A549 (cell line): ENCODE measurements at regions not wholly inside any gene's neighbourhood (a gene's known extent, or its start where the extent isn't known, plus 50 kb on each side); places are given as distances from the start of the nearest gene placed in this dataset.

Experiments
- ATAC-seq, 2 experiments: fragments of 200-7000 bp in 1 of 2; fragments of >200 bp in 1 of 2; cut with Nextera tagmentation in 1 of 2; cut with Tn5 transposase in 1 of 2; 3 replicates each; pipeline versions ENCODE4 v1.8.0 to v1.9.1; 2018 to 2020; ENCODE audit warnings: mild to moderate bottlenecking in 1 of 2, moderate library complexity in 1 of 2
- CTCF ChIA-PET: fragments of 300-600 bp; sonication (Branson Sonifier 250); formaldehyde crosslinking; extraction: SDS; loops from one replicate; lab custom pipeline; 2021; ENCODE audit warnings: antibody characterized with exemption, inconsistent platforms; lab: Yijun Ruan, JAX
- POLR2A ChIA-PET: fragments of 350-600 bp; formaldehyde crosslinking; extraction: SDS; loops from one replicate; lab custom pipeline; 2021; ENCODE audit warnings: antibody characterized with exemption, inconsistent platforms; lab: Yijun Ruan, JAX
- DNase-seq, 2 experiments: peaks; one replicate each; pipeline versions ENCODE4 v3.0.0 to v3.0.0-alpha.2; 2011 to 2016; ENCODE audit warnings: low read depth in 1 of 2, low spot score in 1 of 2
- FAIRE-seq: peaks from 2 replicates; lab custom pipeline; 2011; peaks lifted over from hg19 to GRCh38; lab: Jason Lieb, UNC
- H3K27ac ChIP-seq, 2 experiments: fragments of >200 bp; sonication (Bioruptor Twin); formaldehyde crosslinking; 3 replicates each; pipeline ENCODE4 v1.5.1; 2016 to 2017
- H3K4me1 ChIP-seq: fragments of >200 bp; sonication (Bioruptor Twin); formaldehyde crosslinking; 3 replicates; pipeline ENCODE4 v1.6.1; 2016
- H3K4me2 ChIP-seq: fragments of >200 bp; sonication (Bioruptor Twin); formaldehyde crosslinking; 3 replicates; pipeline ENCODE4 v1.6.1; 2016
- H3K4me3 ChIP-seq: fragments of >200 bp; sonication (Bioruptor Twin); formaldehyde crosslinking; 3 replicates; pipeline ENCODE4 v1.5.1; 2016
- H3K9me3 ChIP-seq: fragments of >200 bp; sonication (Bioruptor Twin); formaldehyde crosslinking; 3 replicates; pipeline ENCODE4 v1.6.1; 2016
- CBX8 ChIP-seq: fragments of 200-600 bp; sonication (generic); IDR thresholded peaks from 2 replicates; pipeline ENCODE4 v1.6.1; 2016
- CEBPB ChIP-seq, 2 experiments: fragments of >200 bp in 1 of 2; sonication (Bioruptor Twin) in 1 of 2; formaldehyde crosslinking in 1 of 2; IDR thresholded peaks; 2 replicates each; pipeline ENCODE4 v1.6.1; 2012 to 2016
- CHD4 ChIP-seq: fragments of 200-600 bp; sonication (generic); IDR thresholded peaks from 2 replicates; pipeline ENCODE4 v1.6.1; 2016; ENCODE audit warnings: antibody characterized with exemption, mild to moderate bottlenecking, borderline replicate concordance
- EHMT2 ChIP-seq: fragments of 200-600 bp; sonication (generic); IDR thresholded peaks from 2 replicates; pipeline ENCODE4 v1.6.1; 2016; ENCODE audit warnings: antibody characterized with exemption, low read depth, mild to moderate bottlenecking, moderate library complexity
- EP300 ChIP-seq, 2 experiments: fragments of >200 bp; sonication (Bioruptor Twin); formaldehyde crosslinking; IDR thresholded peaks; 2 replicates in 1 of 2; 3 replicates in 1 of 2; pipeline ENCODE4 v1.6.1; 2016 to 2017
- ESRRA ChIP-seq: fragments of 150-350 bp; IDR thresholded peaks from 2 replicates; pipeline ENCODE4 v1.6.1; 2014; ENCODE audit warnings: mild to moderate bottlenecking, low read length, borderline replicate concordance
- FOXS1 ChIP-seq: fragments of 250-450 bp; sonication (Bioruptor Pico); IDR thresholded peaks from 2 replicates; pipeline ENCODE4 v1.5.0; 2020; ENCODE audit warnings: mild to moderate bottlenecking, moderate library complexity
- GATA3 ChIP-seq: IDR thresholded peaks from 2 replicates; pipeline ENCODE4 v1.6.1; 2012; ENCODE audit warnings: borderline replicate concordance
- HEYL ChIP-seq: fragments of 250-450 bp; sonication (Bioruptor Pico); IDR thresholded peaks from 2 replicates; pipeline ENCODE4 v1.8.0; 2021; ENCODE audit warnings: mild to moderate bottlenecking, moderate library complexity
- HOXA7 ChIP-seq: fragments of 250-450 bp; sonication (Bioruptor Pico); IDR thresholded peaks from 2 replicates; pipeline ENCODE4 v1.5.0; 2020; ENCODE audit warnings: mild to moderate bottlenecking, moderate library complexity
- HOXB13 ChIP-seq: fragments of 250-450 bp; sonication (Bioruptor Pico); IDR thresholded peaks from 2 replicates; pipeline ENCODE4 v1.5.0; 2020; ENCODE audit warnings: low read depth, mild to moderate bottlenecking, moderate library complexity
- HOXB5 ChIP-seq: fragments of 250-450 bp; sonication (Bioruptor Pico); IDR thresholded peaks from 2 replicates; pipeline ENCODE4 v1.5.0; 2020; ENCODE audit warnings: mild to moderate bottlenecking, moderate library complexity
- JUNB ChIP-seq: fragments of >200 bp; sonication (Bioruptor Twin); formaldehyde crosslinking; IDR thresholded peaks from 2 replicates; pipeline ENCODE4 v1.6.1; 2016
- KDM5A ChIP-seq: fragments of 200-600 bp; sonication (generic); IDR thresholded peaks from 2 replicates; pipeline ENCODE4 v1.6.1; 2016; ENCODE audit warnings: antibody characterized with exemption, mild to moderate bottlenecking
- MYC ChIP-seq: IDR thresholded peaks from 2 replicates; pipeline ENCODE4 v1.6.1; 2012; ENCODE audit warnings: mild to moderate bottlenecking, inconsistent platforms, low read length, improper control_type of control experiment, borderline replicate concordance
- NFE2L2 ChIP-seq: fragments of 150-350 bp; conservative IDR thresholded peaks from 2 replicates; pipeline ENCODE4 v1.6.1; 2014; ENCODE audit warnings: low read length
- NPAS2 ChIP-seq: fragments of 250-450 bp; sonication (Bioruptor Pico); IDR thresholded peaks from 2 replicates; pipeline ENCODE4 v1.8.0; 2022; ENCODE audit warnings: mild to moderate bottlenecking, moderate library complexity, borderline replicate concordance
- POLR2A ChIP-seq: IDR thresholded peaks from 2 replicates; pipeline ENCODE4 v1.6.1; 2012; ENCODE audit warnings: mild to moderate bottlenecking, low read length
- RAD21 ChIP-seq, 2 experiments: fragments of >200 bp in 1 of 2; sonication (Bioruptor Twin) in 1 of 2; formaldehyde crosslinking in 1 of 2; IDR thresholded peaks in 1 of 2; conservative IDR thresholded peaks in 1 of 2; 2 replicates in 1 of 2; 3 replicates in 1 of 2; pipeline ENCODE4 v1.6.1; 2012 to 2018; ENCODE audit warnings: inconsistent platforms in 1 of 2
- RCOR1 ChIP-seq: fragments of 150-350 bp; IDR thresholded peaks from 2 replicates; pipeline ENCODE4 v1.6.1; 2014; ENCODE audit warnings: antibody characterized with exemption, low read length, low read depth
- RFX5 ChIP-seq: fragments of 450-650 bp; IDR thresholded peaks from 2 replicates; pipeline ENCODE4 v1.7.1; 2014; ENCODE audit warnings: antibody characterized with exemption, mild to moderate bottlenecking, moderate library complexity
- RNF2 ChIP-seq: fragments of 200-600 bp; sonication (generic); IDR thresholded peaks from 2 replicates; pipeline ENCODE4 v1.6.1; 2016; ENCODE audit warnings: low read depth, mild to moderate bottlenecking, antibody characterized with exemption, moderate library complexity, borderline replicate concordance
- SMC3 ChIP-seq: fragments of >200 bp; sonication (Bioruptor Twin); formaldehyde crosslinking; IDR thresholded peaks from 3 replicates; pipeline ENCODE4 v1.6.1; 2018; ENCODE audit warnings: inconsistent platforms
- TP53 ChIP-seq: fragments of 250-450 bp; sonication (Bioruptor Pico); IDR thresholded peaks from 2 replicates; pipeline ENCODE4 v1.5.0; 2021; ENCODE audit warnings: mild to moderate bottlenecking, moderate library complexity
- ZC3H11A ChIP-seq: fragments of 450-650 bp; IDR thresholded peaks from 2 replicates; pipeline ENCODE4 v1.6.1; 2014; ENCODE audit warnings: antibody characterized with exemption, mild to moderate bottlenecking
- ZFP36 ChIP-seq: fragments of 450-650 bp; IDR thresholded peaks from 2 replicates; pipeline ENCODE4 v1.6.1; 2014; ENCODE audit warnings: borderline replicate concordance; ENCODE audit not compliant: partially characterized antibody
- ZNF302 ChIP-seq: fragments of 250-450 bp; sonication (Bioruptor Pico); IDR thresholded peaks from 2 replicates; pipeline ENCODE4 v1.9.0; 2021; ENCODE audit warnings: inconsistent platforms, mild to moderate bottlenecking, moderate library complexity
- WGBS: methylation state at CpG from one replicate; pipeline ENCODE4 v1.1.6; 2017; ENCODE audit errors: missing lambda C conversion rate; 5-methylcytosine and 5-hydroxymethylcytosine counted together
- TF ChIP-seq, protein P1 (sequence below): fragments of 150-350 bp; IDR thresholded peaks from 2 replicates; pipeline ENCODE4 v1.6.1; 2014; ENCODE audit warnings: low read depth, mild to moderate bottlenecking, low read length
- TF ChIP-seq, protein P2 (sequence below): fragments of >200 bp; sonication (Bioruptor Twin); formaldehyde crosslinking; IDR thresholded peaks from 3 replicates; pipeline ENCODE4 v1.5.1; 2016
- TF ChIP-seq, protein P3 (sequence below): fragments of 250-450 bp; sonication (Bioruptor Pico); IDR thresholded peaks from 2 replicates; pipeline ENCODE4 v1.5.0; 2021; ENCODE audit warnings: mild to moderate bottlenecking, moderate library complexity, borderline replicate concordance
- TF ChIP-seq, protein P4 (sequence below): IDR thresholded peaks from 2 replicates; pipeline ENCODE4 v1.6.1; 2012

DNA sequence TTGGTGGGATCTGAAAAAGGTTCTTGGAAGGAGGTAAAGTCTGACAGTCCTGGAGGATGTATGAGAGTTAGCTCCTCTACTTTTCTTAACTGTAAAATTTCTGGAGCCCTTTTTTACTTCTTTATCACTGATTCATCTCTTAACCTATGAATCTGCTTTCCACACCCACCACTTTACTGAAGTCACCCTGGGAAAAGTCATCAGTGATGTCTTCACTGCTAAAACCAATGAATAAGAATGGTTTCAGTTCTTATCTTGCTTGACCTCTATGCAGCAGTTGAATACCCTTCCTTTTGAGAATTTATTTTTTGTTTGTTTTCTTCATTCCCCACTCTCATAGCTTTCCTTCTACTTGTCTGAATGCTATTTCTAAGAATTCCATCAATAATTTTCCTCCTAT lies 80.0 kb downstream of the AREG start:
- no peak for TF ChIP-seq KDM5A
- TF ChIP-seq HOXB5, result no peak
- TF ChIP-seq CHD4, result no peak
- no peak for TF ChIP-seq SMC3
- no peak for TF ChIP-seq FOXS1 (CRISPR knock-in tag)
- no peak for TF ChIP-seq RAD21 (conservative IDR thresholded peaks at IDR 0.05 in 1 of 2, IDR thresholded peaks at IDR 0.05 in 1 of 2)
- no peak for TF ChIP-seq RFX5
- no peak for TF ChIP-seq HOXB13 (CRISPR knock-in tag)
- TF ChIP-seq RNF2, result no peak
- TF ChIP-seq POLR2A, result no peak
- no peak for TF ChIP-seq NFE2L2
- TF ChIP-seq, protein P1, sequence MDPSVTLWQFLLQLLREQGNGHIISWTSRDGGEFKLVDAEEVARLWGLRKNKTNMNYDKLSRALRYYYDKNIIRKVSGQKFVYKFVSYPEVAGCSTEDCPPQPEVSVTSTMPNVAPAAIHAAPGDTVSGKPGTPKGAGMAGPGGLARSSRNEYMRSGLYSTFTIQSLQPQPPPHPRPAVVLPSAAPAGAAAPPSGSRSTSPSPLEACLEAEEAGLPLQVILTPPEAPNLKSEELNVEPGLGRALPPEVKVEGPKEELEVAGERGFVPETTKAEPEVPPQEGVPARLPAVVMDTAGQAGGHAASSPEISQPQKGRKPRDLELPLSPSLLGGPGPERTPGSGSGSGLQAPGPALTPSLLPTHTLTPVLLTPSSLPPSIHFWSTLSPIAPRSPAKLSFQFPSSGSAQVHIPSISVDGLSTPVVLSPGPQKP, result no peak
- no peak for TF ChIP-seq CBX8
- TF ChIP-seq HEYL (CRISPR knock-in tag), result no peak
- H3K4me2 ChIP-seq, result no peak overlapping the region
- H3K9me3 ChIP-seq, result no peaks in the 10 kb centered on the region
- CTCF ChIA-PET, result no interaction called here
- no peak for ATAC-seq
- no peak for FAIRE-seq
- H3K4me1 ChIP-seq, result no peaks in the 10 kb centered on the region
- no peak for DNase-seq
- no peak overlapping the region for H3K27ac ChIP-seq
- POLR2A ChIA-PET, result no interaction called here
- H3K4me3 ChIP-seq, result no peak overlapping the region

DNA sequence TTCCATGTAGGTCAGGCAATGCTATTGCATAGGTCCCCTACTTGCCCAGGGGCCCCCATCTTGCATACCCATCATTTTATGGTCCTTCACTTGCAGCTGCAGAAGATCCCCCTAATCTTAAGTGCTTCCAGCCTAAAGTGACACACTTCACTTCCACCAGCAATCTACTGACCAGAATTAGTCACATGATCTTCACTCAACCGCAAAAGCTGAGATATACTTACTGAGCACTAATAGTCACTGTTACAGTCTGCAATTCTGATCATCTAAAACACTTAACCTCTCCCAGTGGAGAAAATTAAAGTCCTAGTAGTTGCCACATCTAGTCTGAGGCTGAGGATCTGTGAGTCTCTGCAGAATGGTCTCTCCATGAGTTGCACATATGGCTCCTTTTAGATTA lies 82.1 kb downstream of the AREG start:
- POLR2A ChIA-PET, result no interaction called here
- no peaks in the 10 kb centered on the region for H3K9me3 ChIP-seq
- no peak for FAIRE-seq

DNA sequence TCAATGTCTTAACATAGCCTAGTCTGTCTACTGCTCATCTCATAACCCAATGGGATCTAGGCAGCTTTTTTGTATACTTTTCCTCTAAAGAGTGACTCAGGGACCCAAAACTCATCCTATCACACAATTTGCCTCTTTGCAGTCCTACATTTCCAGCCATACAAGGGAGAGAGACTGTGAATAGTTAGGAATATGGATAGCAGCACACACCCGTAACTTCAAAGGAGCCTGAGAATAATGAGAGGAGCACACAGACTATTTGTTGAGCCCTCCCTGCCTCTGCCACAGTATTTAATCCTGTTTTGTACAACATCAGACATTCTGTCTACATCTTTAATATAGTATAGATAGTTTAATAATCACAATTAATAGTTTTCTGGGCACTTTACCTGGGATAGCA lies 83.2 kb downstream of the AREG start:
- TF ChIP-seq RCOR1, result no peak
- TF ChIP-seq, protein P2, sequence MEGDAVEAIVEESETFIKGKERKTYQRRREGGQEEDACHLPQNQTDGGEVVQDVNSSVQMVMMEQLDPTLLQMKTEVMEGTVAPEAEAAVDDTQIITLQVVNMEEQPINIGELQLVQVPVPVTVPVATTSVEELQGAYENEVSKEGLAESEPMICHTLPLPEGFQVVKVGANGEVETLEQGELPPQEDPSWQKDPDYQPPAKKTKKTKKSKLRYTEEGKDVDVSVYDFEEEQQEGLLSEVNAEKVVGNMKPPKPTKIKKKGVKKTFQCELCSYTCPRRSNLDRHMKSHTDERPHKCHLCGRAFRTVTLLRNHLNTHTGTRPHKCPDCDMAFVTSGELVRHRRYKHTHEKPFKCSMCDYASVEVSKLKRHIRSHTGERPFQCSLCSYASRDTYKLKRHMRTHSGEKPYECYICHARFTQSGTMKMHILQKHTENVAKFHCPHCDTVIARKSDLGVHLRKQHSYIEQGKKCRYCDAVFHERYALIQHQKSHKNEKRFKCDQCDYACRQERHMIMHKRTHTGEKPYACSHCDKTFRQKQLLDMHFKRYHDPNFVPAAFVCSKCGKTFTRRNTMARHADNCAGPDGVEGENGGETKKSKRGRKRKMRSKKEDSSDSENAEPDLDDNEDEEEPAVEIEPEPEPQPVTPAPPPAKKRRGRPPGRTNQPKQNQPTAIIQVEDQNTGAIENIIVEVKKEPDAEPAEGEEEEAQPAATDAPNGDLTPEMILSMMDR, result no peak
- TF ChIP-seq ZFP36, result no peak
- no peak for TF ChIP-seq CHD4
- no peak for TF ChIP-seq HOXB13 (CRISPR knock-in tag)
- TF ChIP-seq ZNF302, result no peak
- no peak for TF ChIP-seq ZC3H11A
- TF ChIP-seq, protein P3, sequence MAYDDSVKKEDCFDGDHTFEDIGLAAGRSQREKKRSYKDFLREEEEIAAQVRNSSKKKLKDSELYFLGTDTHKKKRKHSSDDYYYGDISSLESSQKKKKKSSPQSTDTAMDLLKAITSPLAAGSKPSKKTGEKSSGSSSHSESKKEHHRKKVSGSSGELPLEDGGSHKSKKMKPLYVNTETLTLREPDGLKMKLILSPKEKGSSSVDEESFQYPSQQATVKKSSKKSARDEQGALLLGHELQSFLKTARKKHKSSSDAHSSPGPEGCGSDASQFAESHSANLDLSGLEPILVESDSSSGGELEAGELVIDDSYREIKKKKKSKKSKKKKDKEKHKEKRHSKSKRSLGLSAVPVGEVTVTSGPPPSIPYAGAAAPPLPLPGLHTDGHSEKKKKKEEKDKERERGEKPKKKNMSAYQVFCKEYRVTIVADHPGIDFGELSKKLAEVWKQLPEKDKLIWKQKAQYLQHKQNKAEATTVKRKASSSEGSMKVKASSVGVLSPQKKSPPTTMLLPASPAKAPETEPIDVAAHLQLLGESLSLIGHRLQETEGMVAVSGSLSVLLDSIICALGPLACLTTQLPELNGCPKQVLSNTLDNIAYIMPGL (CRISPR knock-in tag), result no peak
- no peak for TF ChIP-seq TP53 (CRISPR knock-in tag)
- Histone ChIP-seq H3K9me3 (no peaks in the 10 kb centered on the region), H3K4me3 (no peak overlapping the region), H3K4me1 (peaks cover 16% of the 10 kb centered on the region; the same call in 2 of the 3 replicates), H3K27ac (no peak overlapping the region), H3K4me2 (no peak overlapping the region)
- no peak for ATAC-seq
- POLR2A ChIA-PET, result no interaction called here
- CTCF ChIA-PET, result interaction anchor here (1.7 kb wide), 1 partner anchor 148 kb away, joined by 4 read pairs; no protein-coding TSS in a partner anchor
- 100% methylated on average over 1 of the region's 1 CpG for WGBS
- DNase-seq, result no peak
- no peak for FAIRE-seq

More for the DNA sequence above, 82.1 kb downstream of the AREG start:
- ATAC-seq (no peak), DNase-seq (no peak)
- Histone ChIP-seq H3K4me2 (no peak overlapping the region), H3K4me1 (peaks cover 8% of the 10 kb centered on the region; the same call in 2 of the 3 replicates), H3K4me3 (no peak overlapping the region), H3K27ac (no peak overlapping the region)
- 87% methylated on average over 1 of the region's 1 CpG for WGBS
- CTCF ChIA-PET, result interaction anchor here (1.3 kb wide), 1 partner anchor 95 kb away, joined by 3 read pairs; no protein-coding TSS in a partner anchor
- TF ChIP-seq MYC (no peak), POLR2A (no peak), JUNB (no peak), ZNF302 (no peak), FOXS1 (CRISPR knock-in tag) (no peak), NPAS2 (CRISPR knock-in tag) (no peak), CEBPB (IDR thresholded peaks at IDR 0.05) (no peak), TP53 (CRISPR knock-in tag) (no peak), RNF2 (no peak), HOXA7 (CRISPR knock-in tag) (no peak), RAD21 (conservative IDR thresholded peaks at IDR 0.05 in 1 of 2, IDR thresholded peaks at IDR 0.05 in 1 of 2) (no peak), EHMT2 (no peak), ESRRA (no peak), EP300 (IDR thresholded peaks at IDR 0.05) (no peak), RFX5 (no peak), GATA3 (no peak)
- TF ChIP-seq, protein P1, result no peak
- TF ChIP-seq, protein P4, sequence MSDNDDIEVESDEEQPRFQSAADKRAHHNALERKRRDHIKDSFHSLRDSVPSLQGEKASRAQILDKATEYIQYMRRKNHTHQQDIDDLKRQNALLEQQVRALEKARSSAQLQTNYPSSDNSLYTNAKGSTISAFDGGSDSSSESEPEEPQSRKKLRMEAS, result no peak
